ENCODE measurements at regions not wholly inside any gene's neighbourhood (a gene's known extent, or its start where the extent isn't known, plus 50 kb on each side); places are given as distances from the start of the nearest gene placed in this dataset.

- no peak for DNase-seq
These were observed 475.7 kb upstream of the CDH2 start for GRCh38 chr18:28652654-28653053.

GRCh38 chr18:28651298-28651697 is 474.4 kb upstream of the CDH2 start:
- no peak for DNase-seq

- no peak for DNase-seq
These were observed 473.9 kb upstream of the CDH2 start for GRCh38 chr18:28650860-28651259.

- no peak for DNase-seq
These were observed 471.0 kb upstream of the CDH2 start for GRCh38 chr18:28647961-28648360.

- DNase-seq = no peak
These were observed 461.0 kb upstream of the CDH2 start for GRCh38 chr18:28637897-28638296.

GRCh38 chr18:28635530-28635929 is 458.6 kb upstream of the CDH2 start:
- DNase-seq = no peak

- DNase-seq = no peak
These were observed 449.8 kb upstream of the CDH2 start for GRCh38 chr18:28626756-28627155.

- no peak for DNase-seq
These were observed 431.1 kb upstream of the CDH2 start for GRCh38 chr18:28607991-28608390.

GRCh38 chr18:28606686-28607085 is 429.8 kb upstream of the CDH2 start:
- no peak for DNase-seq

GRCh38 chr18:28602391-28602790 is 425.5 kb upstream of the CDH2 start:
- DNase-seq = no peak

- DNase-seq = no peak
These were observed 417.1 kb upstream of the CDH2 start for GRCh38 chr18:28594034-28594433.

GRCh38 chr18:28588884-28589549 is 412.1 kb upstream of the CDH2 start:
- DNase-seq = no peak

- DNase-seq = no peak
These were observed 407.8 kb upstream of the CDH2 start for GRCh38 chr18:28584731-28585130.

- no peak for DNase-seq
These were observed 405.8 kb upstream of the CDH2 start for GRCh38 chr18:28582724-28583123.

GRCh38 chr18:28581521-28582071 is 404.7 kb upstream of the CDH2 start:
- peak; percentile 91 for DNase-seq

GRCh38 chr18:28576941-28577340 is 400.0 kb upstream of the CDH2 start:
- DNase-seq = no peak

GRCh38 chr18:28575123-28575522 is 398.2 kb upstream of the CDH2 start:
- DNase-seq = no peak

GRCh38 chr18:28574175-28574574 is 397.2 kb upstream of the CDH2 start:
- DNase-seq = no peak

- DNase-seq = no peak
These were observed 395.0 kb upstream of the CDH2 start for GRCh38 chr18:28571929-28572328.

- DNase-seq = no peak
These were observed 383.4 kb upstream of the CDH2 start for GRCh38 chr18:28560331-28560730.

- no peak for DNase-seq
These were observed 382.6 kb upstream of the CDH2 start for GRCh38 chr18:28559511-28559910.

GRCh38 chr18:28541934-28542333 is 365.0 kb upstream of the CDH2 start:
- no peak for DNase-seq

GRCh38 chr18:28541276-28541930 is 364.5 kb upstream of the CDH2 start:
- no peak for DNase-seq

- DNase-seq = no peak
These were observed 352.7 kb upstream of the CDH2 start for GRCh38 chr18:28529644-28530043.

GRCh38 chr18:28526196-28526595 is 349.3 kb upstream of the CDH2 start:
- no peak for DNase-seq

Data from GOT3 (cell line).